Activated T-cell treated with anti-CD3 and anti-CD28 coated beads, Interleukin-2, amount 50 U/mL, for 72 hours (primary cell): ENCODE measurements at regions not wholly inside any gene's neighbourhood (a gene's known extent, or its start where the extent isn't known, plus 50 kb on each side); places are given as distances from the start of the nearest gene placed in this dataset.
A peak's percentile ranks its signal among the peaks of the same experiment; 100 is the strongest.
"Not testable (repeated sequence)": the region's sequence is repeated elsewhere in the genome, so short reads cannot be mapped to it uniquely, and the experiment has no call there.

ENCODE experiments used
- ATAC-seq, 2 donors: fragments of 150-1000 bp; cut with Tn5 transposase; replicated peaks in 1 of 2; 2 replicates each; pipeline ENCODE4 v1.10.0; 2021; ENCODE audit warnings: moderate library complexity in 2 of 2, mild to moderate bottlenecking in 1 of 2
- DNase-seq, 2 donors: peaks; one replicate each; pipeline ENCODE4 v3.0.0; 2021 to 2022; ENCODE audit warnings: mixed read lengths in 1 of 2
- H3K27ac Mint-ChIP-seq: one replicate; pipeline ENCODE4 v1.8.0; 2022; ENCODE audit warnings: mild to moderate bottlenecking, moderate library complexity, mixed read lengths
- H3K27me3 Mint-ChIP-seq: one replicate; pipeline ENCODE4 v1.8.0; 2022; ENCODE audit warnings: low read depth, mixed read lengths
- H3K36me3 Mint-ChIP-seq, 2 donors: one replicate each; pipeline ENCODE4 v1.8.0; 2022; ENCODE audit warnings: mixed read lengths in 2 of 2, mild to moderate bottlenecking in 1 of 2; ENCODE audit not compliant: insufficient read depth in 2 of 2
- H3K4me1 Mint-ChIP-seq: one replicate; pipeline ENCODE4 v1.8.0; 2022; ENCODE audit warnings: low read depth, mixed read lengths
- H3K4me3 Mint-ChIP-seq, 2 donors: one replicate each; pipeline ENCODE4 v1.8.0; 2022; ENCODE audit warnings: mild to moderate bottlenecking in 2 of 2, mixed read lengths in 2 of 2, moderate library complexity in 2 of 2
- H3K9me3 Mint-ChIP-seq, 2 donors: one replicate each; pipeline ENCODE4 v1.8.0; 2022; ENCODE audit warnings: mixed read lengths in 2 of 2

- ATAC-seq (no peak), DNase-seq (no peak)
- Mint-ChIP-seq H3K4me1 (no peaks in the 10 kb centered on the region), H3K27me3 (peaks cover 6% of the 10 kb centered on the region), H3K9me3 (no peaks in the 10 kb centered on the region), H3K27ac (no peak overlapping the region), H3K4me3 (no peak overlapping the region), H3K36me3 (no peaks in the 10 kb centered on the region)
Observed at GRCh38 chr3:143901105-143901504, 52.8 kb upstream of the SLC9A9 start.

GRCh38 chr3:143902210-143902609, 53.9 kb upstream of the SLC9A9 start:
- H3K4me3 Mint-ChIP-seq = no peak overlapping the region
- H3K4me1 Mint-ChIP-seq = no peaks in the 10 kb centered on the region
- DNase-seq (no peak), ATAC-seq (no peak)
- H3K27ac Mint-ChIP-seq = no peak overlapping the region
- no peaks in the 10 kb centered on the region for H3K36me3 Mint-ChIP-seq
- H3K9me3 Mint-ChIP-seq = no peaks in the 10 kb centered on the region
- peaks cover 6% of the 10 kb centered on the region for H3K27me3 Mint-ChIP-seq

GRCh38 chr3:143910756-143911155, 60.9 kb upstream of the DIPK2A start:
- Mint-ChIP-seq H3K4me3 (no peak overlapping the region), H3K9me3 (no peaks in the 10 kb centered on the region), H3K27me3 (peaks cover 10% of the 10 kb centered on the region), H3K27ac (no peak overlapping the region), H3K4me1 (no peaks in the 10 kb centered on the region), H3K36me3 (no peaks in the 10 kb centered on the region)
- DNase-seq (no peak), ATAC-seq (no peak)

- H3K4me3 Mint-ChIP-seq = no peak overlapping the region
- no peak for DNase-seq
- H3K9me3 Mint-ChIP-seq = no peaks in the 10 kb centered on the region
- no peaks in the 10 kb centered on the region for H3K36me3 Mint-ChIP-seq
- no peak for ATAC-seq
- no peak overlapping the region for H3K27ac Mint-ChIP-seq
- H3K27me3 Mint-ChIP-seq = no peaks in the 10 kb centered on the region
- no peaks in the 10 kb centered on the region for H3K4me1 Mint-ChIP-seq
Observed at GRCh38 chr3:143914257-143914656, 57.4 kb upstream of the DIPK2A start.

GRCh38 chr3:143918848-143919247, 52.8 kb upstream of the DIPK2A start:
- H3K4me3 Mint-ChIP-seq = no peak overlapping the region
- no peaks in the 10 kb centered on the region for H3K27me3 Mint-ChIP-seq
- no peak overlapping the region for H3K27ac Mint-ChIP-seq
- H3K36me3 Mint-ChIP-seq = no peaks in the 10 kb centered on the region
- no peak for DNase-seq
- no peaks in the 10 kb centered on the region for H3K9me3 Mint-ChIP-seq
- H3K4me1 Mint-ChIP-seq = no peaks in the 10 kb centered on the region
- ATAC-seq = peak in 1 of 2 donors; percentile 42

- not testable (repeated sequence) for H3K27ac Mint-ChIP-seq, ATAC-seq
Observed at GRCh38 chr3:143921176-143921575, 50.4 kb upstream of the DIPK2A start.

More at GRCh38 chr3:143921176-143921575, 50.4 kb upstream of the DIPK2A start:
- H3K4me1 Mint-ChIP-seq, H3K4me3 Mint-ChIP-seq, H3K36me3 Mint-ChIP-seq, DNase-seq, H3K27me3 Mint-ChIP-seq, H3K9me3 Mint-ChIP-seq: not testable (repeated sequence)
